B cell (primary cell): ENCODE measurements at regions not wholly inside any gene's neighbourhood (a gene's known extent, or its start where the extent isn't known, plus 50 kb on each side); places are given as distances from the start of the nearest gene placed in this dataset.

Source experiments
- ATAC-seq: fragments of 200-7000 bp; cut with Tn5 transposase; one replicate; pipeline ENCODE4 v1.10.0; 2021; ENCODE audit warnings: low read depth, mild to moderate bottlenecking, moderate number of reproducible peaks, moderate library complexity
- CTCF ChIA-PET: fragments of 350-600 bp; sonication (Branson Sonifier 250); formaldehyde crosslinking; loops from one replicate; lab custom pipeline; 2021; ENCODE audit warnings: antibody characterized with exemption, inconsistent platforms; lab: Charles Lee
- POLR2A ChIA-PET: fragments of 350-600 bp; sonication (Branson Sonifier 250); formaldehyde crosslinking; loops from one replicate; lab custom pipeline; 2021; ENCODE audit warnings: antibody characterized with exemption; lab: Charles Lee
- DNase-seq: peaks from one replicate; pipeline ENCODE4 v3.0.0; 2013
- H2AFZ ChIP-seq: 2 replicates; pipeline ENCODE4 v1.6.1; 2012; ENCODE audit warnings: mild to moderate bottlenecking, low read depth, low read length; ENCODE audit not compliant: insufficient read depth, poor library complexity, severe bottlenecking
- H3K27ac ChIP-seq, 2 donors: 1 replicate in 1 of 2; 2 replicates in 1 of 2; pipeline ENCODE4 v1.5.1; 2012 to 2013; ENCODE audit warnings: low read length in 2 of 2, mild to moderate bottlenecking in 2 of 2, moderate library complexity in 1 of 2
- H3K27me3 ChIP-seq, 4 experiments: fragments of 200-600 bp in 1 of 4; sonication (generic) in 1 of 4; replicated peaks in 1 of 4; 1 replicate in 2 of 4; 2 replicates in 2 of 4; pipeline versions ENCODE4 v1.6.1 to v1.7.0; 2013 to 2016; ENCODE audit warnings: low read length in 3 of 4, mild to moderate bottlenecking in 2 of 4, mixed read lengths in 1 of 4, moderate library complexity in 1 of 4; ENCODE audit not compliant: insufficient read depth in 4 of 4, control insufficient read depth in 3 of 4; ENCODE audit errors: control extremely low read depth in 1 of 4
- H3K36me3 ChIP-seq, 2 experiments: replicated peaks in 1 of 2; 1 replicate in 1 of 2; 2 replicates in 1 of 2; pipeline versions ENCODE4 v1.6.1 to v1.7.1; 2013; ENCODE audit warnings: low read length in 1 of 2; ENCODE audit not compliant: insufficient read depth in 2 of 2, control insufficient read depth in 1 of 2; ENCODE audit errors: control extremely low read depth in 1 of 2, extremely low read depth in 1 of 2
- H3K4me1 ChIP-seq, 2 donors: fragments of 200-600 bp in 1 of 2; sonication (generic) in 1 of 2; 1 replicate in 1 of 2; 2 replicates in 1 of 2; pipeline versions ENCODE4 v1.5.1 to v1.6.1; 2013 to 2017; ENCODE audit warnings: low read length in 2 of 2; ENCODE audit not compliant: control insufficient read depth in 2 of 2, insufficient read depth in 2 of 2
- H3K4me2 ChIP-seq: replicated peaks from 2 replicates; pipeline ENCODE3; 2012; ENCODE audit warnings: mild to moderate bottlenecking, low read depth, low read length; ENCODE audit not compliant: poor library complexity, severe bottlenecking
- H3K4me3 ChIP-seq, 5 experiments: fragments of 200-600 bp in 1 of 5; sonication (generic) in 1 of 5; 1 replicate in 3 of 5; 2 replicates in 2 of 5; pipeline versions ENCODE4 v1.5.1 to v1.7.0; 2011 to 2016; ENCODE audit warnings: low read length in 4 of 5, mild to moderate bottlenecking in 4 of 5, low read depth in 2 of 5, control low read depth in 1 of 5, moderate library complexity in 1 of 5; ENCODE audit not compliant: insufficient read depth in 1 of 5; ENCODE audit errors: control extremely low read depth in 1 of 5, extremely low read depth in 1 of 5
- H3K79me2 ChIP-seq: fragments of 200-600 bp; sonication (generic); one replicate; pipeline ENCODE4 v1.6.0; 2016; ENCODE audit warnings: low read length; ENCODE audit not compliant: control insufficient read depth, insufficient read depth
- H3K9ac ChIP-seq: fragments of 200-600 bp; sonication (generic); 2 replicates; pipeline ENCODE4 v1.6.1; 2017; ENCODE audit warnings: mild to moderate bottlenecking, low read length, moderate library complexity
- H3K9me3 ChIP-seq, 3 donors: one replicate each; pipeline versions ENCODE4 v1.6.1 to v1.7.1; 2013; ENCODE audit warnings: low read length in 2 of 3; ENCODE audit not compliant: control insufficient read depth in 2 of 3, insufficient read depth in 1 of 3; ENCODE audit errors: control extremely low read depth in 1 of 3
- H4K20me1 ChIP-seq: 2 replicates; pipeline ENCODE4 v1.6.0; 2012; ENCODE audit warnings: mild to moderate bottlenecking, low read length; ENCODE audit not compliant: insufficient read depth, control insufficient read depth, poor library complexity, severe bottlenecking
- H3K27ac Mint-ChIP-seq: one replicate; pipeline ENCODE4 v1.8.0; 2021; ENCODE audit warnings: mixed read lengths
- H3K27me3 Mint-ChIP-seq: one replicate; pipeline ENCODE4 v1.8.0; 2021; ENCODE audit warnings: mixed read lengths
- H3K4me1 Mint-ChIP-seq: one replicate; pipeline ENCODE4 v1.8.0; 2021; ENCODE audit warnings: mixed read lengths
- H3K4me3 Mint-ChIP-seq: one replicate; pipeline ENCODE4 v1.8.0; 2021; ENCODE audit warnings: mixed read lengths
- H3K9me3 Mint-ChIP-seq: one replicate; pipeline ENCODE4 v1.8.0; 2022; ENCODE audit warnings: mixed read lengths; ENCODE audit not compliant: insufficient read depth
- CTCF ChIP-seq: fragments of 200-600 bp; IDR thresholded peaks from one replicate; pipeline ENCODE4 v1.8.0; 2022; ENCODE audit warnings: antibody characterized with exemption, mild to moderate bottlenecking
- EZH2 ChIP-seq: IDR thresholded peaks from 2 replicates; pipeline ENCODE4 v1.6.1; 2012; ENCODE audit warnings: borderline replicate concordance, low read depth, mild to moderate bottlenecking, moderate library complexity, low read length; ENCODE audit not compliant: insufficient read depth, poor library complexity, severe bottlenecking
- WGBS: methylation state at CpG from one replicate; pipeline ENCODE4 v1.1.5; 2013; ENCODE audit warnings: missing lambda C conversion rate; ENCODE audit not compliant: insufficient coverage; 5-methylcytosine and 5-hydroxymethylcytosine counted together
- intact Hi-C: fragments of 100-400 bp; cut with micrococcal nuclease; formaldehyde crosslinking; loops from one replicate; pipeline ENCODE4 v1.10.0; 2022

- H3K27ac ChIP-seq: no peak overlapping the region
- Mint-ChIP-seq H3K4me1 (no peaks in the 10 kb centered on the region), H3K27ac (no peak overlapping the region), H3K4me3 (no peak overlapping the region), H3K27me3 (peaks cover 3% of the 10 kb centered on the region), H3K9me3 (no peaks in the 10 kb centered on the region)
- H3K4me1 ChIP-seq: no peaks in the 10 kb centered on the region
- H4K20me1 ChIP-seq: no peaks in the 10 kb centered on the region
- CTCF ChIA-PET: no interaction called here
- no peak for TF ChIP-seq EZH2
- no peak for TF ChIP-seq CTCF
- no peak for DNase-seq
- no peaks in the 10 kb centered on the region for H3K79me2 ChIP-seq
- H3K36me3 ChIP-seq: no peaks in the 10 kb centered on the region
- no peak for ATAC-seq
- POLR2A ChIA-PET: no interaction called here
- intact Hi-C loops: no loop called here
- no CpG with 5 or more reads among the region's 3 CpGs for WGBS
- no peaks in the 10 kb centered on the region for H3K27me3 ChIP-seq
- peaks cover 0 to under 1% (median 0%) of the 10 kb centered on the region in 3 donors for H3K9me3 ChIP-seq
- no peak overlapping the region for H3K4me2 ChIP-seq
- H3K9ac ChIP-seq: no peak overlapping the region
- no peak overlapping the region for H2AFZ ChIP-seq
- H3K4me3 ChIP-seq: no peak overlapping the region
Measured at GRCh38 chr3:35927441-35927840, 288.1 kb downstream of the ARPP21 start.

GRCh38 chr3:35929158-35929557 is 289.8 kb downstream of the ARPP21 start:
- TF ChIP-seq EZH2 (no peak), CTCF (no peak)
- no peaks in the 10 kb centered on the region for H3K4me1 Mint-ChIP-seq
- H3K36me3 ChIP-seq: no peaks in the 10 kb centered on the region
- POLR2A ChIA-PET: no interaction called here
- no peak overlapping the region for H3K27ac ChIP-seq
- no peaks in the 10 kb centered on the region for H3K9me3 ChIP-seq
- no peaks in the 10 kb centered on the region for H3K4me1 ChIP-seq
- H3K4me2 ChIP-seq: no peak overlapping the region
- no peaks in the 10 kb centered on the region for H3K79me2 ChIP-seq
- H3K27ac Mint-ChIP-seq: no peak overlapping the region
- no peak overlapping the region for H2AFZ ChIP-seq
- CTCF ChIA-PET: interaction anchor here (1.8 kb wide), 1 partner anchor 20 kb away, joined by 5 read pairs; no protein-coding TSS in a partner anchor
- H3K4me3 Mint-ChIP-seq: no peak overlapping the region
- intact Hi-C loops: no loop called here
- H3K27me3 ChIP-seq: no peaks in the 10 kb centered on the region
- H3K9ac ChIP-seq: no peak overlapping the region
- no CpG with 5 or more reads among the region's 3 CpGs for WGBS
- ATAC-seq: no peak
- H3K9me3 Mint-ChIP-seq: no peaks in the 10 kb centered on the region
- no peak for DNase-seq
- H3K4me3 ChIP-seq: no peak overlapping the region
- no peaks in the 10 kb centered on the region for H4K20me1 ChIP-seq
- peaks cover 4% of the 10 kb centered on the region for H3K27me3 Mint-ChIP-seq
